GM12874 (cell line): ENCODE measurements at regions not wholly inside any gene's neighbourhood (a gene's known extent, or its start where the extent isn't known, plus 50 kb on each side); places are given as distances from the start of the nearest gene placed in this dataset.
A peak's percentile ranks its signal among the peaks of the same experiment; 100 is the strongest.

ENCODE experiments used
- TF ChIP-seq, protein P1 (sequence below): IDR thresholded peaks from 2 replicates; pipeline ENCODE4 v1.5.1; 2011; ENCODE audit warnings: low read depth, mild to moderate bottlenecking, control low read depth, low read length, moderate library complexity; ENCODE audit not compliant: insufficient read depth

GRCh38 chr10:84665883-84666463 is 337.6 kb downstream of the CCSER2 start:
- TF ChIP-seq, protein P1, sequence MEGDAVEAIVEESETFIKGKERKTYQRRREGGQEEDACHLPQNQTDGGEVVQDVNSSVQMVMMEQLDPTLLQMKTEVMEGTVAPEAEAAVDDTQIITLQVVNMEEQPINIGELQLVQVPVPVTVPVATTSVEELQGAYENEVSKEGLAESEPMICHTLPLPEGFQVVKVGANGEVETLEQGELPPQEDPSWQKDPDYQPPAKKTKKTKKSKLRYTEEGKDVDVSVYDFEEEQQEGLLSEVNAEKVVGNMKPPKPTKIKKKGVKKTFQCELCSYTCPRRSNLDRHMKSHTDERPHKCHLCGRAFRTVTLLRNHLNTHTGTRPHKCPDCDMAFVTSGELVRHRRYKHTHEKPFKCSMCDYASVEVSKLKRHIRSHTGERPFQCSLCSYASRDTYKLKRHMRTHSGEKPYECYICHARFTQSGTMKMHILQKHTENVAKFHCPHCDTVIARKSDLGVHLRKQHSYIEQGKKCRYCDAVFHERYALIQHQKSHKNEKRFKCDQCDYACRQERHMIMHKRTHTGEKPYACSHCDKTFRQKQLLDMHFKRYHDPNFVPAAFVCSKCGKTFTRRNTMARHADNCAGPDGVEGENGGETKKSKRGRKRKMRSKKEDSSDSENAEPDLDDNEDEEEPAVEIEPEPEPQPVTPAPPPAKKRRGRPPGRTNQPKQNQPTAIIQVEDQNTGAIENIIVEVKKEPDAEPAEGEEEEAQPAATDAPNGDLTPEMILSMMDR: peak; percentile 81

DNA sequence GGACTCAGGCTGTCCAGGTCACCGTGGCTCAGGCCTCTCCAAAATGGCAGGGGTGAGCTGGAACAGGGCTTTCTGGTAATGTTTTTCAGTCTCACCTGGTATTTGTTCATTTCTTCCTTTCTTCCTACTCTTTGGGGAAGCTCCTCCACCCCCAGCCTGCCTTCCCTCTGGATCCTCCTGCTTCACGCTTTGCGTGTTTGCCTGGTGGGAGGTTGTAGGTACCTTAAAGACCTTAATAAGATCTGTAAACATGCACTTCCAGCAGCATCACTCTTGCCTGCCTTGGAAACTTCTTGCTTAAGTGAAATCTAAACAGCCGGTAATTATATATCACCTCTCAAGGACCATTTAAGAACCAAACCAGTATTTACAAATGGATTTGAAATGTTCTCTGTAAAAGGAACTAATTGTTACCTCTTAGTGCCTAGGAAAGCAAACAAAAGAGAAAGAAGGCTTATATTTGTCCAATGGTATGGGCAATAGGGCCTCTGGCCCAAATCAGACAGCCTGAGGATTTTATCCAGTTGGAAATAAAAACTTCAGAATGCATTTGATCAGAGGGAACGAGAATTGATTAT is 339.9 kb downstream of the CCSER2 start:
- TF ChIP-seq, protein P1: no peak

DNA sequence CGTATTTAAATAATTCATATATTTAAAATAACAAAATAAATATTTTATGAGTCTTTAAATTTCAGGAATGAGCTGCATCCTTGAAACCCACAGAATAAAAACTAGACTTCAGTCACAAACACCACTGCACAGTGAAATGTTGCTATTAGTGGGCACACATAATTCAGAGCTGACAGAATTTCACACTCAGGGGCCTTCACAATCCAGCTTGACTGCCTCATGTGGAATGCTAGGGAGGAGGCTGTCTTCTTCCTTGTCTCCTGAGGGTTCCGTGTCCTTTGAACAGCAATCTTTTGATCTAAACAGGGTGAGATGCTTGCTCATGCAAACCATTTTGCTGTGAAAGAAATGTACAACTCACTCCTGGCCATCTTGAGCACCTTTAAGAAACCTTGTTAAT is 346.7 kb downstream of the CCSER2 start:
- TF ChIP-seq, protein P1: no peak

DNA sequence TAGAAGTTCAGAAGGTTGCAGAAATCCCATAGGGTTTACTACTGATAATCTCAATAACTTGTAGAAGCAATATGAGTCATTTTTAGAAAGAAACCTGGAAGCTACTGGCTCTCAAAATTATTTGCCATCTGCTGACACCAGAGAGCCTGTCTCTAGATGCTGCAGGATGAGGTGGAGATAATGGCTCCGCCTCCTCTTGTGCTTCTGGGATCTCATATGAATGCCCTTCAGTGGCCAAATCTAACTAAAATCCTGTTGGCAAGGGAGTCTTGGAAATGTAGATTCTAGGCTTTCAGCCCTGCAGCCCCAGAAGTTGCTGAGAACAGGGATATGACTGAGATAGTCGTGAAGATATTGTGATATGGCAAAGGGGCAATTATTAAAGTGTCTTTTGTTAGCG is 348.1 kb downstream of the CCSER2 start:
- TF ChIP-seq, protein P1: no peak

GRCh38 chr10:84681781-84682180 is 353.4 kb downstream of the CCSER2 start:
- TF ChIP-seq, protein P1: no peak

GRCh38 chr10:84683550-84683949 is 355.2 kb downstream of the CCSER2 start:
- TF ChIP-seq, protein P1: no peak

DNA sequence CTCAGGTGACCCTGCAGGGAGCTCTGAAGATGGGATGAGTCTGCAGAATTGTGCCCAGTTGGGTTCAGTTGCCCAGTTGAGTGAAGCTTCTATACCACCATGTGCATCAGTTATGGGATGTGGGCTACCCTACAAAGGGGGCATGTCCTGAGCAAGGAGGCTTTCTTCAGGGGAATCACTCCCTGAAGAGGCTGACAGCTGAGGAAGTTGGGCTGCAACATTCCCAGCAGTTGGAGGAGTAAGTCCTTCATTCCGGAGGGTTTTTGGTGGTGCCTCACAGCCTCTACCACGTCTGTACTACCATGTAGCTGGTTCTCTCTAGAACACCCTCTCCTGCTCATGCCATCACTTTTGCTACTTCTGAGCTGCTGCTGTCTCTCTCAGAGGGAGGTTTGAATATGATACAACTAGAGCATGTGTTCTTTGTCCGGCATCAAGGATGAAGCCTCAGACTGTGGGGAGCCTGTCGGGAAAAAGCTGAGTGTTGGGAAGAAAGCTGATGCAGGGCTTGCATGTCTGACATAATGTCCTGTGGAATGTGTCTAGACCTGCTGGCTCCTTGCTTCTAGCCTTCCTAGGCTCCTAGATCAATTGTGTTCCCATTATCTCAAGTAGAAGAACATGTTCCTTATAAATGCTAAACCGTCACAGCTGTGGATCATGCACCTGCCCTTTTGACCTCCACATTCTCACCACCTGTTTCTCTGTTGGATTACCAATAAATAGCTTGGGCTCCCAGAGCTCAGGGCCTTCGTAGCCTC is 355.8 kb downstream of the CCSER2 start:
- TF ChIP-seq, protein P1: no peak
